Loucy (cell line): ENCODE measurements at regions not wholly inside any gene's neighbourhood (a gene's known extent, or its start where the extent isn't known, plus 50 kb on each side); places are given as distances from the start of the nearest gene placed in this dataset.

Experiments used
- H2AFZ ChIP-seq: fragments of 200-600 bp; sonication (generic); 2 replicates; pipeline ENCODE4 v1.6.0; 2016; ENCODE audit warnings: antibody characterized with exemption, mild to moderate bottlenecking, low read length, moderate library complexity
- H3F3A ChIP-seq: fragments of 200-600 bp; 2 replicates; pipeline ENCODE4 v1.6.0; 2016; ENCODE audit warnings: antibody characterized with exemption, low read depth, mild to moderate bottlenecking
- H3K27me3 ChIP-seq: fragments of 200-600 bp; sonication (generic); 2 replicates; pipeline ENCODE4 v1.6.1; 2014; ENCODE audit warnings: low read length, mild to moderate bottlenecking; ENCODE audit not compliant: insufficient read depth, poor library complexity, severe bottlenecking
- H3K36me3 ChIP-seq: fragments of 200-600 bp; sonication (generic); 2 replicates; pipeline ENCODE4 v1.6.1; 2016; ENCODE audit warnings: low read length; ENCODE audit not compliant: insufficient read depth
- H3K4me1 ChIP-seq: fragments of 200-600 bp; sonication (generic); 2 replicates; pipeline ENCODE4 v1.5.1; 2014; ENCODE audit warnings: low read length, mild to moderate bottlenecking; ENCODE audit not compliant: insufficient read depth, poor library complexity, severe bottlenecking
- H3K4me2 ChIP-seq: fragments of 200-600 bp; sonication (generic); 2 replicates; pipeline ENCODE4 v1.6.0; 2014; ENCODE audit warnings: antibody characterized with exemption, low read length, low read depth, mild to moderate bottlenecking; ENCODE audit not compliant: poor library complexity, severe bottlenecking
- H3K4me3 ChIP-seq: fragments of 200-600 bp; sonication (generic); 2 replicates; pipeline ENCODE4 v1.5.1; 2014; ENCODE audit warnings: low read length, mild to moderate bottlenecking, mixed read lengths; ENCODE audit not compliant: poor library complexity, severe bottlenecking
- H3K79me2 ChIP-seq: fragments of 200-600 bp; sonication (generic); 2 replicates; pipeline ENCODE4 v1.6.1; 2014; ENCODE audit warnings: low read length; ENCODE audit not compliant: insufficient read depth
- H3K9ac ChIP-seq: fragments of 200-600 bp; sonication (generic); 2 replicates; pipeline ENCODE4 v1.6.0; 2014; ENCODE audit warnings: mild to moderate bottlenecking, low read depth, low read length, moderate library complexity; ENCODE audit not compliant: poor library complexity, severe bottlenecking
- H3K9me2 ChIP-seq: fragments of 200-600 bp; sonication (generic); replicated peaks from 2 replicates; pipeline ENCODE4 v1.6.1; 2016; ENCODE audit warnings: low read depth, low read length, mixed read lengths
- H3K9me3 ChIP-seq: fragments of 200-600 bp; sonication (generic); 2 replicates; pipeline ENCODE4 v1.6.1; 2014; ENCODE audit warnings: mild to moderate bottlenecking, antibody characterized with exemption, low read length, low read depth; ENCODE audit not compliant: insufficient read depth
- H4K20me1 ChIP-seq: fragments of 200-600 bp; sonication (generic); 2 replicates; pipeline ENCODE4 v1.6.0; 2014; ENCODE audit warnings: antibody characterized with exemption, low read length, mild to moderate bottlenecking; ENCODE audit not compliant: insufficient read depth, poor library complexity, severe bottlenecking
- CTCF ChIP-seq: fragments of 200-600 bp; sonication (generic); conservative IDR thresholded peaks from 2 replicates; pipeline ENCODE4 v1.5.1; 2014; ENCODE audit warnings: mild to moderate bottlenecking, antibody characterized with exemption, low read length
- EZH2phosphoT487 ChIP-seq: fragments of 200-600 bp; IDR thresholded peaks from 2 replicates; pipeline ENCODE4 v1.6.1; 2018; ENCODE audit warnings: antibody characterized with exemption, mild to moderate bottlenecking, moderate library complexity, borderline replicate concordance

DNA sequence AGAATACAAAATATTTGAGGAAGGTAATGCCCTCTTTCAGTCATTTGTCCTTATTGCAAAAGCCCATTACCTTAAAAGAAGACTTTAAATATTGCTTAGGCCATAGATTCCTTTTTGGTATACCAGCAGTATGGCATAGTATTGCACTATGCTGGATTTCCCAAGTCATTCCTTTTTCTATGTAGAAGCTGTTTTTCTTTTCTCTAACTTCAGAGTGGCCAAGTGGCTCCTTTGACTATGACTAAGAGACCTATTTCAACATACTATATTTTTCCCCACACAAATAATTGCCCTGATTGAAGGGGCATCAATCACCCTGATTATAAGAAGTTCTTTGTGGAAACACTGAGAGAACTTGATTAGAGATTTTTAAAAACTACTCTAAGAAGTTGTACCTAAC is 68.6 kb downstream of the UFM1 start:
- H4K20me1 ChIP-seq, result no peaks in the 10 kb centered on the region
- H3K4me3 ChIP-seq, result no peak overlapping the region
- no peak overlapping the region for H3K4me2 ChIP-seq
- H3F3A ChIP-seq, result no peaks in the 10 kb centered on the region
- H3K79me2 ChIP-seq, result no peaks in the 10 kb centered on the region
- H3K4me1 ChIP-seq, result no peaks in the 10 kb centered on the region
- no peaks in the 10 kb centered on the region for H3K9me3 ChIP-seq
- H2AFZ ChIP-seq, result no peak overlapping the region
- H3K9ac ChIP-seq, result no peak overlapping the region
- no peaks in the 10 kb centered on the region for H3K27me3 ChIP-seq
- no peaks in the 10 kb centered on the region for H3K9me2 ChIP-seq
- H3K36me3 ChIP-seq, result no peaks in the 10 kb centered on the region
- no peak for TF ChIP-seq EZH2phosphoT487
- no peak for TF ChIP-seq CTCF

DNA sequence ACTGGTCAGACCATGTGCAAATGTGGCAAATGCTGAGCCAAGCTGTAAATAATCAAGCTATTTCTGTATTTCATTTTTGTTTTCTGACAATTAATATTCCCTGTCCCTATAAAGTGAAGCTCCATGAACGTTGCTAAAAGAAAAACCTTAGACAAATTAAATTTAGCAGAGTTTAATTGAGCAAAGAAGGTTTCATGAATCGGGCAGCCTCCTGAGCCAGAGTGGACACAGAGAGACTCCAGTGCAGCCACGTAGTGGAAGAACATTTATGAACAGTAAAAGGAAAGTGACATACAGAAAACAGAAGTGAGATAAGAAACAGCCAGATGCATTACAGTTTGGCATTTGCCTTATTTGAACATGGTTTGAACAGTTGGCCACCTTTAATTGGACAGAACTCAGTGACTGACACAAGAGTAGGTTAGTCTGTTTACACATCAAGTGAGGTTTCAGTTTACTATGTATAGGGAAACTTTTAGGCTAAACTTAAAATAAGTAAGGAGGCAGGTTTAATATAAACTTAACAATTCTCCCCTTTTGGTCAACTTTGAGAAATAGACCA is 69.7 kb downstream of the UFM1 start:
- TF ChIP-seq EZH2phosphoT487, result no peak
- TF ChIP-seq CTCF, result no peak
- H2AFZ ChIP-seq, result no peak overlapping the region
- H3K79me2 ChIP-seq, result no peaks in the 10 kb centered on the region
- no peaks in the 10 kb centered on the region for H3K27me3 ChIP-seq
- no peak overlapping the region for H3K4me2 ChIP-seq
- no peaks in the 10 kb centered on the region for H3K9me3 ChIP-seq
- H3F3A ChIP-seq, result no peaks in the 10 kb centered on the region
- H3K9me2 ChIP-seq, result no peaks in the 10 kb centered on the region
- H3K4me1 ChIP-seq, result no peaks in the 10 kb centered on the region
- H3K4me3 ChIP-seq, result no peak overlapping the region
- no peaks in the 10 kb centered on the region for H3K36me3 ChIP-seq
- no peaks in the 10 kb centered on the region for H4K20me1 ChIP-seq
- no peak overlapping the region for H3K9ac ChIP-seq

DNA sequence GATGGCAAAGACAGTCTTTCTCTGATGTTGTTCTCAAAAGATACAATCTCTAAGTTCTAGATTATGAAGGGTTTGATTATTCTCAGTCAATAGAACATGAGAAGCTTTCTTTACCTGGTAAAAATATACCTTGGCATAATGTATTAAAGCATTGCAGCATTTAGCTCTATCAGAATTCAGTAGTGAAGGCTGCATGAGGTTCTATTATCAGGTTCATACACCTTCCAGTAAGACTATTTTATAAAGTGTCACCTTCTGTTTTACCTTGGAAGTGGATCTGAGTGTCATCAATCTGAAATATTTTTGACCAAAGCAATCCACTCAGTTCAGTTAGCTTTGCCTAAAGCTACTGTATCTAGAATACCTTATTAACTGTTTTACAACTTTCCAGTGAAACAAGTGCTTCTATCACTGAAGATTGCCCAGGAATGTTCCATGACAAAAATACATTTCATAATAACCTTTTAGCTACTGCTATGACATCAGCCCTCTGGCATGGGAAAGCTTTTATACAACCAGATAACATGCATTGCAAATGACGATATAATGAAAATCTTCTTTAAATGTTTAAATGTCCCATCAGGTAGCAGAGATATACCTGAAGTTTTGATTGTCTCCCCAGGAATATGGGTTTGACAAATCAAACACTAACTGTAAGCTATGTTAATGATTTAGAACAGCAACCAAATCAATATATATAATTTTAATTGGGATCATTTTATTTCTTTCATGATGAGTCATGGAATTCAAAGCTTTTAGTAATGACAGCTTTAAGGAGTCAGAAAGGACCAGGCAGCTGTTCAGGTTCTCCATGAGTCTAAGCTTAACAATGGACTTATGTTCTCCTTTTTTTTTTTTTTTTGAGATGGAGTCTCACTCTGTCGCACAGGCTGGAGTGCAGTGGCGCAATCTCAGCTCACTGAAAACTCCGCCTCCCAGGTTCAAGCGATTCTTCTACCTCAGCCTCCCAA is 72.2 kb downstream of the UFM1 start:
- H4K20me1 ChIP-seq, result no peaks in the 10 kb centered on the region
- no peak for TF ChIP-seq CTCF
- TF ChIP-seq EZH2phosphoT487, result no peak
- H3K79me2 ChIP-seq, result no peaks in the 10 kb centered on the region
- H3K9me3 ChIP-seq, result no peaks in the 10 kb centered on the region
- no peaks in the 10 kb centered on the region for H3K36me3 ChIP-seq
- H3K9me2 ChIP-seq, result no peaks in the 10 kb centered on the region
- H3K9ac ChIP-seq, result no peak overlapping the region
- no peaks in the 10 kb centered on the region for H3K4me1 ChIP-seq
- H3K4me2 ChIP-seq, result no peak overlapping the region
- H2AFZ ChIP-seq, result no peak overlapping the region
- H3K27me3 ChIP-seq, result no peaks in the 10 kb centered on the region
- H3K4me3 ChIP-seq, result no peak overlapping the region
- H3F3A ChIP-seq, result no peaks in the 10 kb centered on the region
